Mesendoderm (in vitro differentiated cells): ENCODE measurements at regions not wholly inside any gene's neighbourhood (a gene's known extent, or its start where the extent isn't known, plus 50 kb on each side); places are given as distances from the start of the nearest gene placed in this dataset.

Source experiments
- DNase-seq: peaks from one replicate; pipeline ENCODE4 v3.0.0; 2013
- H2AK5ac ChIP-seq: 2 replicates; pipeline ENCODE4 v1.6.1; 2013; ENCODE audit warnings: low read length, inconsistent platforms
- H2BK120ac ChIP-seq: 2 replicates; pipeline ENCODE4 v1.6.1; 2013; ENCODE audit warnings: low read depth, mild to moderate bottlenecking, low read length, moderate library complexity, mixed read lengths
- H2BK15ac ChIP-seq: replicated peaks from 2 replicates; pipeline ENCODE4 v1.6.1; 2013; ENCODE audit warnings: low read depth, mild to moderate bottlenecking, moderate library complexity
- H2BK5ac ChIP-seq: 2 replicates; pipeline ENCODE4 v1.6.1; 2013; ENCODE audit warnings: low read length, inconsistent platforms
- H3K18ac ChIP-seq: 2 replicates; pipeline ENCODE4 v1.6.1; 2013; ENCODE audit warnings: mild to moderate bottlenecking, low read length, mixed read lengths
- H3K23ac ChIP-seq: one replicate; pipeline ENCODE4 v1.6.1; 2013; ENCODE audit warnings: low read length
- H3K27ac ChIP-seq: 2 replicates; pipeline ENCODE4 v1.5.1; 2013; ENCODE audit warnings: low read depth, mild to moderate bottlenecking, inconsistent platforms, low read length, moderate library complexity
- H3K27me3 ChIP-seq: 2 replicates; pipeline ENCODE4 v1.6.1; 2013; ENCODE audit warnings: low read length, control low read depth, mild to moderate bottlenecking, inconsistent platforms; ENCODE audit not compliant: insufficient read depth, poor library complexity
- H3K36me3 ChIP-seq: 2 replicates; pipeline ENCODE4 v1.6.1; 2013; ENCODE audit warnings: low read length, inconsistent platforms; ENCODE audit not compliant: control insufficient read depth, insufficient read depth
- H3K4ac ChIP-seq: one replicate; pipeline ENCODE4 v1.6.1; 2013; ENCODE audit warnings: low read depth, mild to moderate bottlenecking, low read length, moderate library complexity
- H3K4me1 ChIP-seq: 2 replicates; pipeline ENCODE4 v1.6.1; 2013; ENCODE audit warnings: low read depth, low read length, inconsistent platforms; ENCODE audit not compliant: control insufficient read depth
- H3K4me2 ChIP-seq: 2 replicates; pipeline ENCODE4 v1.6.1; 2013; ENCODE audit warnings: low read length
- H3K4me3 ChIP-seq: 2 replicates; pipeline ENCODE4 v1.5.1; 2013; ENCODE audit warnings: mild to moderate bottlenecking, low read length
- H3K56ac ChIP-seq: one replicate; pipeline ENCODE4 v1.6.1; 2013; ENCODE audit warnings: low read length
- H3K79me1 ChIP-seq: 2 replicates; pipeline ENCODE4 v1.6.1; 2013; ENCODE audit warnings: low read length, inconsistent platforms
- H3K79me2 ChIP-seq: 2 replicates; pipeline ENCODE4 v1.6.1; 2013; ENCODE audit warnings: mild to moderate bottlenecking, low read length; ENCODE audit not compliant: control insufficient read depth, insufficient read depth
- H3K9ac ChIP-seq: 2 replicates; pipeline ENCODE4 v1.6.1; 2013; ENCODE audit warnings: low read length, inconsistent platforms
- H4K5ac ChIP-seq: one replicate; pipeline ENCODE4 v1.6.1; 2013; ENCODE audit warnings: low read length
- H4K8ac ChIP-seq: one replicate; pipeline ENCODE4 v1.6.1; 2013; ENCODE audit warnings: low read depth, mild to moderate bottlenecking, control low read depth, low read length, moderate library complexity
- WGBS: extraction: QIAGEN DNeasy Blood & Tissue Kit; methylation state at CpG from one replicate; pipeline ENCODE4 v1.1.7; 2013; ENCODE audit warnings: low lambda C conversion rate, missing lambda C conversion rate; ENCODE audit not compliant: insufficient coverage; ENCODE audit errors: extremely low coverage; 5-methylcytosine and 5-hydroxymethylcytosine counted together

- H3K4me1 ChIP-seq: no peaks in the 10 kb centered on the region
- no peak overlapping the region for H2BK5ac ChIP-seq
- H2AK5ac ChIP-seq: no peak overlapping the region
- H3K27ac ChIP-seq: no peak overlapping the region
- no peak overlapping the region for H3K56ac ChIP-seq
- no CpG with 5 or more reads among the region's 5 CpGs for WGBS
- no peak overlapping the region for H2BK120ac ChIP-seq
- no peak overlapping the region for H3K4me2 ChIP-seq
- H4K8ac ChIP-seq: no peak overlapping the region
- no peak overlapping the region for H3K23ac ChIP-seq
- H3K36me3 ChIP-seq: no peaks in the 10 kb centered on the region
- no peak overlapping the region for H3K18ac ChIP-seq
- no peaks in the 10 kb centered on the region for H3K27me3 ChIP-seq
- H3K9ac ChIP-seq: no peak overlapping the region
- no peak for DNase-seq
- no peak overlapping the region for H2BK15ac ChIP-seq
- H3K79me2 ChIP-seq: no peaks in the 10 kb centered on the region
- H3K79me1 ChIP-seq: no peaks in the 10 kb centered on the region
- no peak overlapping the region for H3K4ac ChIP-seq
- H3K4me3 ChIP-seq: no peak overlapping the region
- no peak overlapping the region for H4K5ac ChIP-seq
These were observed 192.8 kb downstream of the SLC7A11 start for GRCh38 chr4:138049355-138049754.

DNA sequence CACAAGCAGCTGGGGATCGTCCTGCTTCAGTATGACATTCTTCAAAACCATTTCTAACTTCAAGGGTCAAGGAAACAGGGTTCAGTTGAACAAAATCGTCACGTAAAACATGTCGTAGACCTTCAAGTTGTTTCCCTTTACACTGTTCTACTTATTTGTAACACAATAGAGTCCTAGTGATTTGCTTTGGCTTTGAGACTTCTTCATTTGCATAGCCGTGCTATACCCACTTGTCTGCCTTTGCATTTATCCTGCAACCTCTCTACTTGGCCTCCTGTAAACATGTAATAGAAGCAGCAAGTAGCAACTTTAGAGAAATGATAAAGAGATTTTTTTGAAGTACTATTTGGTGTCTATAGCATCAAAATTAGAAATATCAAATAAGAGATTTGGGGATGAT lies 194.9 kb downstream of the SLC7A11 start:
- no peak overlapping the region for H3K4ac ChIP-seq
- no peaks in the 10 kb centered on the region for H3K36me3 ChIP-seq
- H2BK15ac ChIP-seq: no peak overlapping the region
- H3K56ac ChIP-seq: no peak overlapping the region
- WGBS: no CpG with 5 or more reads among the region's 5 CpGs
- no peak overlapping the region for H3K4me2 ChIP-seq
- H2BK120ac ChIP-seq: no peak overlapping the region
- H3K27me3 ChIP-seq: no peaks in the 10 kb centered on the region
- H2AK5ac ChIP-seq: no peak overlapping the region
- H3K9ac ChIP-seq: no peak overlapping the region
- no peaks in the 10 kb centered on the region for H3K79me2 ChIP-seq
- no peak overlapping the region for H3K18ac ChIP-seq
- no peak overlapping the region for H3K23ac ChIP-seq
- H4K8ac ChIP-seq: no peak overlapping the region
- no peak overlapping the region for H2BK5ac ChIP-seq
- H3K4me1 ChIP-seq: no peaks in the 10 kb centered on the region
- H3K79me1 ChIP-seq: no peaks in the 10 kb centered on the region
- no peak overlapping the region for H3K4me3 ChIP-seq
- H4K5ac ChIP-seq: no peak overlapping the region
- H3K27ac ChIP-seq: no peak overlapping the region
- no peak for DNase-seq

DNA sequence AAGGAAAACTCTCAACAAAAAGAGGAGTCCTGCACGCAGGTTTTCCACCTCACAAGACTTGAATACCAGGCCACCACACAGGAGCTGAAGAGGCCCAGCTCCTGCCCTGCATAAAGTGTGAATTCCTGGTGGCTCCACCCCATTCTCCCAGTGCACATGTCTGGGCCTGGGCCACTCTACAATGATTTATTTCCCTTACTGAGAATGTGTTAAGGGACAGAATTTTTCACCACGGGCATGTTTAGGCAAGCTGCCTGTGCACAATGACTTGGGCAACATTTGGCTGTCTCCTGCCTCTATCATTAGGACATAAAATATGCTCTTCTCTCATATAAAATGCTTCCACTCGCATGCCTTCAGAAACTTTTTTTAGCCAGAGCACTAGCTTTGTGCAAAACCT lies 197.1 kb downstream of the SLC7A11 start:
- no peak overlapping the region for H3K4me3 ChIP-seq
- H2BK120ac ChIP-seq: no peak overlapping the region
- H3K4me1 ChIP-seq: no peaks in the 10 kb centered on the region
- no peak overlapping the region for H3K4me2 ChIP-seq
- no peak for DNase-seq
- no peak overlapping the region for H3K4ac ChIP-seq
- no peak overlapping the region for H3K56ac ChIP-seq
- H4K5ac ChIP-seq: no peak overlapping the region
- no peaks in the 10 kb centered on the region for H3K36me3 ChIP-seq
- H2BK15ac ChIP-seq: no peak overlapping the region
- H3K27me3 ChIP-seq: no peaks in the 10 kb centered on the region
- H3K27ac ChIP-seq: no peak overlapping the region
- no peak overlapping the region for H3K9ac ChIP-seq
- H3K79me1 ChIP-seq: no peaks in the 10 kb centered on the region
- no peak overlapping the region for H2AK5ac ChIP-seq
- no peak overlapping the region for H2BK5ac ChIP-seq
- WGBS: no CpG with 5 or more reads among the region's 3 CpGs
- no peak overlapping the region for H4K8ac ChIP-seq
- H3K79me2 ChIP-seq: no peaks in the 10 kb centered on the region
- H3K18ac ChIP-seq: no peak overlapping the region
- no peak overlapping the region for H3K23ac ChIP-seq

DNA sequence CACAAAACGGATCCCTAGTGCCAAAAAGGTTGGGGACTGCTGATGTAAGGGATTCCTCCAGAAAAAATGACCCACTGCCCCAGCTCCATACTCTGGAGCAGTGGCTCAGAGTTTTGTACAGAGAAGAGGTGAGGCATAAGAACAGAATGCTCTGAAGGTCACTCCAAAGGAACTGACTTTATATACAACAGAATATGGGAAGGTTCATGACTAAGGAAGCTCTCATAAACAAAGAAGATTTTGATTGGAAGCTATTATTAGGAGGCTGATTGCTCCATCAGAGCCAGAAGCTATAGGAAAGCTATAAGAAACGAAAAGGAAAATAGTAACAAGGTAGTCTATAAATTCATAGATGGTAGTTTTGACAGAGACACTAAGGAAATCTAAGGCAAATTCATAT lies 203.1 kb downstream of the SLC7A11 start:
- no peak for DNase-seq
- Histone ChIP-seq H3K56ac (no peak overlapping the region), H2BK5ac (no peak overlapping the region), H4K8ac (no peak overlapping the region), H3K9ac (no peak overlapping the region), H2BK120ac (no peak overlapping the region), H4K5ac (no peak overlapping the region), H3K79me2 (no peaks in the 10 kb centered on the region), H2BK15ac (no peak overlapping the region), H3K27me3 (no peaks in the 10 kb centered on the region), H3K36me3 (no peaks in the 10 kb centered on the region), H3K4me1 (no peaks in the 10 kb centered on the region), H3K79me1 (no peaks in the 10 kb centered on the region), H3K23ac (no peak overlapping the region), H3K4ac (no peak overlapping the region), H3K27ac (no peak overlapping the region), H3K4me2 (no peak overlapping the region), H3K18ac (no peak overlapping the region), H3K4me3 (no peak overlapping the region), H2AK5ac (no peak overlapping the region)
- WGBS: no CpG with 5 or more reads among the region's 2 CpGs

DNA sequence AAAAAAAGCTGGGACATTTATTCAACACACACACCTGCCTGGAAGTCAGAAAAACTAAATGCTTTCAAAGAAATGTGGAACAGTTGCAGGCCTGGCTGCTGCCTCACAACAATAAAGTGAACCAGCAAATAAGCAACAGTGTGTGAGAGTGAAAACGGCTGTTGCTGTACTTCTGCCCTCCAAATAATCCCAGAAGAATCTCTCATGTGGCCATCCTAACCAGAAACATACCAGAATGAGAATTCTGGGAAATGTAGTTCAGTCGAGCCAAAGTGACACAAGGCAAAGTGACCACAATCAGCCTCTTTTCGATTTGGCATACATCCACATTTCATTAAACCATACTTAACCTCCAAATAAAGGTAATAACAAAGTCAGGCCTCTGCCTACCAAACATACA lies 204.5 kb downstream of the SLC7A11 start:
- no peak for DNase-seq
- no CpG with 5 or more reads among the region's 3 CpGs for WGBS

GRCh38 chr4:138035781-138036258 lies 206.3 kb downstream of the SLC7A11 start:
- no peak overlapping the region for H3K4me3 ChIP-seq
- no peaks in the 10 kb centered on the region for H3K79me1 ChIP-seq
- no peak overlapping the region for H3K9ac ChIP-seq
- H3K18ac ChIP-seq: no peak overlapping the region
- H3K27ac ChIP-seq: no peak overlapping the region
- no peaks in the 10 kb centered on the region for H3K36me3 ChIP-seq
- no peak overlapping the region for H2BK120ac ChIP-seq
- peak; percentile 77 for DNase-seq
- H3K4me1 ChIP-seq: no peaks in the 10 kb centered on the region
- no peak overlapping the region for H3K23ac ChIP-seq
- peak overlapping the region; percentile 34 for H3K56ac ChIP-seq
- H4K5ac ChIP-seq: no peak overlapping the region
- H2BK15ac ChIP-seq: no peak overlapping the region
- no peaks in the 10 kb centered on the region for H3K27me3 ChIP-seq
- no peak overlapping the region for H3K4ac ChIP-seq
- no peak overlapping the region for H2AK5ac ChIP-seq
- no peak overlapping the region for H4K8ac ChIP-seq
- H3K4me2 ChIP-seq: no peak overlapping the region
- no CpG with 5 or more reads among the region's 1 CpG for WGBS
- no peak overlapping the region for H2BK5ac ChIP-seq
- H3K79me2 ChIP-seq: no peaks in the 10 kb centered on the region

More for the DNA sequence above, 204.5 kb downstream of the SLC7A11 start:
- no peak overlapping the region for H2BK5ac ChIP-seq
- no peak overlapping the region for H2BK120ac ChIP-seq
- H2AK5ac ChIP-seq: no peak overlapping the region
- H3K79me2 ChIP-seq: no peaks in the 10 kb centered on the region
- no peaks in the 10 kb centered on the region for H3K36me3 ChIP-seq
- no peak overlapping the region for H3K23ac ChIP-seq
- no peak overlapping the region for H3K4ac ChIP-seq
- no peaks in the 10 kb centered on the region for H3K79me1 ChIP-seq
- H4K5ac ChIP-seq: no peak overlapping the region
- no peak overlapping the region for H3K4me2 ChIP-seq
- no peak overlapping the region for H3K18ac ChIP-seq
- H2BK15ac ChIP-seq: no peak overlapping the region
- no peak overlapping the region for H3K56ac ChIP-seq
- no peak overlapping the region for H4K8ac ChIP-seq
- no peak overlapping the region for H3K9ac ChIP-seq
- no peak overlapping the region for H3K4me3 ChIP-seq
- no peak overlapping the region for H3K27ac ChIP-seq
- H3K4me1 ChIP-seq: no peaks in the 10 kb centered on the region
- no peaks in the 10 kb centered on the region for H3K27me3 ChIP-seq
